NCI-H510A (cell line): ENCODE measurements at regions not wholly inside any gene's neighbourhood (a gene's known extent, or its start where the extent isn't known, plus 50 kb on each side); places are given as distances from the start of the nearest gene placed in this dataset.

ENCODE experiments used
- DNase-seq: peaks from one replicate; lab custom pipeline; 2025; lab: John Stamatoyannopoulos, UW

- no peak for DNase-seq
Measured at GRCh38 chr11:112400476-112401014, 139.9 kb upstream of the PLET1 start.

- no peak for DNase-seq
Measured at GRCh38 chr11:112401036-112401769, 140.5 kb upstream of the PLET1 start.

GRCh38 chr11:112403432-112403831 lies 142.8 kb upstream of the PLET1 start:
- no peak for DNase-seq

- peak; percentile 91 for DNase-seq
Measured at GRCh38 chr11:112404112-112404511, 143.5 kb upstream of the PLET1 start.

GRCh38 chr11:112408517-112408916 lies 147.9 kb upstream of the PLET1 start:
- no peak for DNase-seq

- DNase-seq, result no peak
Measured at GRCh38 chr11:112410325-112410724, 149.7 kb upstream of the PLET1 start.

GRCh38 chr11:112412383-112412782 lies 151.7 kb upstream of the PLET1 start:
- DNase-seq, result no peak

- no peak for DNase-seq
Measured at GRCh38 chr11:112417339-112417738, 156.7 kb upstream of the PLET1 start.

GRCh38 chr11:112418438-112418837 lies 157.8 kb upstream of the PLET1 start:
- DNase-seq, result no peak

- DNase-seq, result no peak
Measured at GRCh38 chr11:112421879-112422278, 161.2 kb upstream of the PLET1 start.

- no peak for DNase-seq
Measured at GRCh38 chr11:112425121-112425520, 164.5 kb upstream of the PLET1 start.

GRCh38 chr11:112437096-112437495 lies 176.4 kb upstream of the PLET1 start:
- no peak for DNase-seq

GRCh38 chr11:112439614-112440013 lies 179.0 kb upstream of the PLET1 start:
- no peak for DNase-seq

GRCh38 chr11:112440518-112440917 lies 179.9 kb upstream of the PLET1 start:
- no peak for DNase-seq

GRCh38 chr11:112448168-112448567 lies 187.5 kb upstream of the PLET1 start:
- DNase-seq, result no peak

GRCh38 chr11:112448806-112449205 lies 188.1 kb upstream of the PLET1 start:
- DNase-seq, result no peak

- DNase-seq, result no peak
Measured at GRCh38 chr11:112451250-112451649, 190.6 kb upstream of the PLET1 start.

GRCh38 chr11:112453601-112454577 lies 193.2 kb upstream of the PLET1 start:
- DNase-seq, result no peak

GRCh38 chr11:112454841-112455240 lies 194.2 kb upstream of the PLET1 start:
- no peak for DNase-seq

- DNase-seq, result no peak
Measured at GRCh38 chr11:112455791-112456190, 195.1 kb upstream of the PLET1 start.

GRCh38 chr11:112457532-112457931 lies 196.9 kb upstream of the PLET1 start:
- DNase-seq, result no peak

GRCh38 chr11:112459001-112459400 lies 198.3 kb upstream of the PLET1 start:
- no peak for DNase-seq

GRCh38 chr11:112460141-112460540 lies 199.5 kb upstream of the PLET1 start:
- DNase-seq, result no peak
